Endothelial cell of umbilical vein (primary cell): ENCODE measurements at regions not wholly inside any gene's neighbourhood (a gene's known extent, or its start where the extent isn't known, plus 50 kb on each side); places are given as distances from the start of the nearest gene placed in this dataset.

Experiments used
- BruUV-seq: library from RNA; stranded (reverse); fragments of 400-500 nt; replicated peaks from 2 replicates; lab custom pipeline; 2021; lab: Mats Ljungman, UMichigan
- CTCF ChIA-PET: fragments of 300-600, 350-600 bp; sonication (Branson Sonifier 250); formaldehyde crosslinking; loops from one replicate; lab custom pipeline; 2021; ENCODE audit warnings: antibody characterized with exemption, inconsistent platforms; lab: Charles Lee
- POLR2A ChIA-PET: fragments of 300-600, 350-600 bp; sonication (Branson Sonifier 250); formaldehyde crosslinking; loops from one replicate; lab custom pipeline; 2021; ENCODE audit warnings: antibody characterized with exemption, inconsistent platforms; lab: Charles Lee
- DNase-seq: peaks from one replicate; pipeline ENCODE4 v3.0.0-alpha.2; 2011; ENCODE audit warnings: low read depth, low spot score
- FAIRE-seq: peaks from 2 replicates; lab custom pipeline; 2011; peaks lifted over from hg19 to GRCh38; lab: Jason Lieb, UNC
- H2AFZ ChIP-seq: 2 replicates; pipeline ENCODE4 v1.6.0; 2012; ENCODE audit warnings: low read depth, low read length, control low read depth, inconsistent platforms
- H3K27ac ChIP-seq: 2 replicates; pipeline ENCODE4 v1.5.1; 2011; ENCODE audit warnings: low read depth, mild to moderate bottlenecking, control low read depth, low read length, moderate library complexity; ENCODE audit not compliant: insufficient read depth
- H3K27me3 ChIP-seq, 2 experiments: 2 replicates each; pipeline versions ENCODE4 v1.6.0 to v1.6.1; 2011; ENCODE audit warnings: low read length in 2 of 2, mixed read lengths in 1 of 2; ENCODE audit not compliant: control insufficient read depth in 2 of 2, insufficient read depth in 2 of 2
- H3K36me3 ChIP-seq, 2 experiments: 2 replicates in 1 of 2; 3 replicates in 1 of 2; pipeline ENCODE4 v1.5.1; 2011; ENCODE audit warnings: low read length in 2 of 2, mild to moderate bottlenecking in 1 of 2, moderate library complexity in 1 of 2; ENCODE audit not compliant: control insufficient read depth in 2 of 2, insufficient read depth in 2 of 2; ENCODE audit errors: extremely low read depth in 1 of 2
- H3K4me1 ChIP-seq: 3 replicates; pipeline ENCODE4 v1.5.1; 2011; ENCODE audit warnings: mild to moderate bottlenecking, low read length; ENCODE audit not compliant: control insufficient read depth, insufficient read depth; ENCODE audit errors: extremely low read depth
- H3K4me2 ChIP-seq: 2 replicates; pipeline ENCODE4 v1.6.1; 2011; ENCODE audit warnings: low read length, control low read depth, mixed read lengths; ENCODE audit not compliant: insufficient read depth
- H3K4me3 ChIP-seq, 3 experiments: fragments of 200-600 bp in 1 of 3; sonication (generic), shearing (Covaris generic) in 1 of 3; replicated peaks in 1 of 3; 2 replicates each; pipeline ENCODE4 v1.5.1; 2011 to 2016; ENCODE audit warnings: control low read depth in 3 of 3, low read length in 3 of 3, mild to moderate bottlenecking in 2 of 3, inconsistent platforms in 1 of 3, low read depth in 1 of 3, moderate library complexity in 1 of 3; ENCODE audit not compliant: insufficient read depth in 1 of 3
- H3K79me2 ChIP-seq: 2 replicates; pipeline ENCODE4 v1.6.0; 2012; ENCODE audit warnings: low read length, inconsistent platforms; ENCODE audit not compliant: control insufficient read depth, insufficient read depth
- H3K9ac ChIP-seq: replicated peaks from 2 replicates; pipeline ENCODE3; 2011; ENCODE audit warnings: low read length, control low read depth; ENCODE audit not compliant: insufficient read depth; ENCODE audit errors: extremely low read depth
- H3K9me1 ChIP-seq: replicated peaks from 3 replicates; pipeline ENCODE4 v1.6.0; 2011; ENCODE audit warnings: mild to moderate bottlenecking, low read length; ENCODE audit not compliant: control insufficient read depth, insufficient read depth; ENCODE audit errors: extremely low read depth
- H3K9me3 ChIP-seq: replicated peaks from 2 replicates; pipeline ENCODE4 v1.5.1; 2012; ENCODE audit warnings: low read length, inconsistent platforms; ENCODE audit not compliant: control insufficient read depth, insufficient read depth
- H4K20me1 ChIP-seq: replicated peaks from 2 replicates; pipeline ENCODE3; 2011; ENCODE audit warnings: mild to moderate bottlenecking, low read length; ENCODE audit not compliant: control insufficient read depth, insufficient read depth; ENCODE audit errors: extremely low read depth
- CTCF ChIP-seq, 2 donors: IDR thresholded peaks; 1 replicate in 1 of 2; 2 replicates in 1 of 2; pipeline ENCODE4 v1.5.1; 2011; ENCODE audit warnings: low read length in 2 of 2, mild to moderate bottlenecking in 2 of 2, moderate library complexity in 2 of 2, control low read depth in 1 of 2, inconsistent platforms in 1 of 2, low read depth in 1 of 2; ENCODE audit not compliant: insufficient read depth in 1 of 2; ENCODE audit errors: extremely low read depth in 1 of 2
- EZH2 ChIP-seq: IDR thresholded peaks from 2 replicates; pipeline ENCODE4 v1.6.1; 2012; ENCODE audit warnings: borderline replicate concordance, low read depth, mild to moderate bottlenecking, moderate library complexity, low read length, inconsistent platforms; ENCODE audit not compliant: severe bottlenecking
- FOS ChIP-seq: IDR thresholded peaks from 2 replicates; pipeline ENCODE4 v1.6.1; 2011; ENCODE audit warnings: mild to moderate bottlenecking, low read length, moderate library complexity, borderline replicate concordance; ENCODE audit not compliant: insufficient read depth
- GATA2 ChIP-seq: IDR thresholded peaks from 2 replicates; pipeline ENCODE4 v1.7.0; 2011; ENCODE audit warnings: low read depth, mild to moderate bottlenecking, moderate library complexity, mixed read lengths, low read length; ENCODE audit not compliant: insufficient read length, insufficient read depth
- JUN ChIP-seq: IDR thresholded peaks from 2 replicates; pipeline ENCODE4 v1.6.1; 2011; ENCODE audit warnings: borderline replicate concordance, low read depth; ENCODE audit not compliant: insufficient read length, insufficient read depth
- MAX ChIP-seq: IDR thresholded peaks from 2 replicates; pipeline ENCODE4 v1.6.1; 2011; ENCODE audit not compliant: insufficient read depth, insufficient read length
- MYC ChIP-seq: IDR thresholded peaks from one replicate; pipeline ENCODE4 v1.6.1; 2011; ENCODE audit warnings: mild to moderate bottlenecking, low read depth, low read length
- POLR2A ChIP-seq: IDR thresholded peaks from 2 replicates; pipeline ENCODE4 v1.6.1; 2012; ENCODE audit warnings: low read depth, mild to moderate bottlenecking, control low read depth, low read length
- POLR2AphosphoS5 ChIP-seq: IDR thresholded peaks from 2 replicates; pipeline ENCODE4 v1.6.1; 2012; ENCODE audit warnings: low read depth, mild to moderate bottlenecking, control low read depth, low read length, moderate library complexity; ENCODE audit not compliant: insufficient read depth
- dilution Hi-C: fragments of 300-500 bp; cut with MboI; formaldehyde crosslinking; loops from one replicate; pipeline ENCODE4 v1.15.0; 2019; ENCODE audit warnings: low sequenced_read_pairs; ENCODE audit not compliant: extremely low pct_ligation_motif_present
- intact Hi-C: fragments of 100-400 bp; cut with micrococcal nuclease; formaldehyde crosslinking; loops from one replicate; pipeline ENCODE4 v1.10.0; 2022

GRCh38 chr11:44361813-44362212 is 51.9 kb upstream of the ALX4 start:
- Histone ChIP-seq H3K27ac (no peak overlapping the region), H3K4me2 (no peak overlapping the region), H3K27me3 (peaks cover 4 to 6% of the 10 kb centered on the region in 2 experiments), H3K9me3 (no peaks in the 10 kb centered on the region), H3K9me1 (no peaks in the 10 kb centered on the region), H3K4me3 (no peak overlapping the region), H3K36me3 (no peaks in the 10 kb centered on the region), H4K20me1 (no peaks in the 10 kb centered on the region), H3K79me2 (no peaks in the 10 kb centered on the region), H2AFZ (no peak overlapping the region), H3K9ac (no peak overlapping the region), H3K4me1 (no peaks in the 10 kb centered on the region)
- dilution Hi-C loops (no loop called here), intact Hi-C loops (no loop called here)
- DNase-seq (no peak), FAIRE-seq (no peak)
- ChIA-PET CTCF (no interaction called here), POLR2A (interaction anchor here (0.6 kb wide), 2 partner anchors 50 to 653 kb away, joined by 3 to 4 read pairs; no protein-coding TSS in a partner anchor)
- BruUV-seq = no TSS peak
- TF ChIP-seq POLR2AphosphoS5 = no peak
- no peak for TF ChIP-seq FOS
- TF ChIP-seq JUN = no peak
- no peak for TF ChIP-seq EZH2
- TF ChIP-seq CTCF (IDR thresholded peaks at IDR 0.05; ENCODE audit: extremely low read depth in 1 of 2, insufficient read depth in 1 of 2, low read depth in 1 of 2, low read length in 2 of 2) = no peak
- no peak for TF ChIP-seq MAX
- TF ChIP-seq MYC = no peak
- no peak for TF ChIP-seq POLR2A
- no peak for TF ChIP-seq GATA2
